Memory B cell (primary cell): ENCODE measurements at regions not wholly inside any gene's neighbourhood (a gene's known extent, or its start where the extent isn't known, plus 50 kb on each side); places are given as distances from the start of the nearest gene placed in this dataset.

Experiments used
- ATAC-seq: fragments of 150-1000 bp; cut with Tn5 transposase; 2 replicates; pipeline ENCODE4 v1.10.0; 2021; ENCODE audit warnings: low read depth, mild to moderate bottlenecking, moderate library complexity
- DNase-seq, 2 donors: peaks; one replicate each; pipeline ENCODE4 v3.0.0; 2022; ENCODE audit warnings: low spot score in 2 of 2
- H3K27ac Mint-ChIP-seq: one replicate; pipeline ENCODE4 v1.8.0; 2022; ENCODE audit warnings: mild to moderate bottlenecking, moderate library complexity, mixed read lengths
- H3K27me3 Mint-ChIP-seq: one replicate; pipeline ENCODE4 v1.8.0; 2022; ENCODE audit warnings: mixed read lengths
- H3K36me3 Mint-ChIP-seq: one replicate; pipeline ENCODE4 v1.8.0; 2022; ENCODE audit warnings: mild to moderate bottlenecking, mixed read lengths
- H3K4me1 Mint-ChIP-seq: one replicate; pipeline ENCODE4 v1.8.0; 2022; ENCODE audit warnings: mixed read lengths
- H3K4me3 Mint-ChIP-seq: one replicate; pipeline ENCODE4 v1.8.0; 2022; ENCODE audit warnings: mild to moderate bottlenecking, moderate library complexity, mixed read lengths
- H3K9me3 Mint-ChIP-seq: one replicate; pipeline ENCODE4 v1.8.0; 2022; ENCODE audit warnings: mixed read lengths

DNA sequence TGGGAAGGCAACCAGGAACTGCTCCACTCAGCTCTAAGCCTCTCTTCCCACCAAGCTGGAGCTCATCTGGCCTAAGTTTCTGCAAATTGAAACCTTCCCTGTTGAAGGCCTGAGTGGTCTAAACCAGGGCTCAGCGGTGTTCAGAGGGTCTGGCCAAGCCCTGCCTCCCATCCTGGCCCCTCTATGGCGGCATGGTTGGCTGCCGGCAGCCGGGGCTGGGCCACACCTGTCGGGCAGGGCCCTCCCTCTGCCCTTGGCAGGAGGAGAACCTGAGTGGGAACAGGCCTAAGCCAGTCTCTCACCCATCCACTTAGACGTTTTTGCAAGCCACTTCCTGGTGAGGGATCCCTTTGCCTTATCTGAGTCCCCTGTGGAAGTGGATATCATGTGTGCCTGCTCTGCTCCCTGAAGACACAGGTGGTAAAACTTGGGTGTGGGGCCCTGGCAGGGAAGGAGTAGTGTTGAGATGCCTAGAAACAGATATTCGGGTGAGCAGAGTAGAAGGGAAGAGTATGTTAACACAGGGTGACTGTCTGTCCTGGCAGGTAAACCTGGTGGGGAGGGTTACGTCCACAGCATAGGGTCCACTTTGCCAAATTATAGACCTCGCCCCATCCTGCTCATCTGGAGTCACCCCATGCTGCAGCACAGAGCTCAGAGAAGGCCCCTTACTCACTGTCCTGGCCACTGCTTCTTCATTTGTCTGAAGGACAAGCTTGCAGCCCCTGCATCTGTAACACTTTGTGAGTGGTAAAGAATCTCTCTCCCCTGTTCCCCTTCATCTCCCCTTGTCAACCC lies 63.0 kb upstream of the SIX2 start:
- Mint-ChIP-seq H3K4me3 (no peak overlapping the region), H3K4me1 (no peaks in the 10 kb centered on the region), H3K27me3 (peaks cover 25% of the 10 kb centered on the region), H3K27ac (no peak overlapping the region), H3K36me3 (no peaks in the 10 kb centered on the region), H3K9me3 (no peaks in the 10 kb centered on the region)
- no peak for ATAC-seq
- DNase-seq: no peak

DNA sequence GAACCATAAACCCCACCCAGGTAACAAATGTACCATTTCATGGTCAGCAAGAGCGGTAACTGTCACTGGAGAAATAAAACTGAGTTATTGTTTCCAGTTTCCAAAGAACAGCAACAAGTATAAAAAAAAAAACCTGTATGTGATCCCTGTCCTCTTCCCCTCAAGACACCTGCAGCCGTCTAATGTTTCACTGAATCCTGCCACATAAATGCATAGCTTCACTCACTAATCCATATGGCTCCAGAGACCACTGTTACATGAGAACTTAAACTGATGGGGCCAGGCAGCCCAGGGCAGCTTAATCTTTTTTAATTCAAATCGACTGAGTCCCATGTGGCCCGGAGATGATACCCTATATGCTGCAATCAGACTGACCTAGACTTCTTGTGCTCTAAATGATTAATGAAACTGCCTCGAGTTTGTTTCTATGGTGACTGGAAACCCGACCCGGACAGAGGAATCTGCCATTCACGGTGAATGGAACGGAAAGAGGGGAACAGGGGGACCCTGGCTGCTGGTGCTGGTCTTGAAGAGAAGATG lies 60.9 kb upstream of the SIX2 start:
- H3K4me3 Mint-ChIP-seq: no peak overlapping the region
- no peaks in the 10 kb centered on the region for H3K36me3 Mint-ChIP-seq
- DNase-seq (no peak), ATAC-seq (no peak)
- no peak overlapping the region for H3K27ac Mint-ChIP-seq
- peaks cover 23% of the 10 kb centered on the region for H3K27me3 Mint-ChIP-seq
- no peaks in the 10 kb centered on the region for H3K4me1 Mint-ChIP-seq
- H3K9me3 Mint-ChIP-seq: no peaks in the 10 kb centered on the region

DNA sequence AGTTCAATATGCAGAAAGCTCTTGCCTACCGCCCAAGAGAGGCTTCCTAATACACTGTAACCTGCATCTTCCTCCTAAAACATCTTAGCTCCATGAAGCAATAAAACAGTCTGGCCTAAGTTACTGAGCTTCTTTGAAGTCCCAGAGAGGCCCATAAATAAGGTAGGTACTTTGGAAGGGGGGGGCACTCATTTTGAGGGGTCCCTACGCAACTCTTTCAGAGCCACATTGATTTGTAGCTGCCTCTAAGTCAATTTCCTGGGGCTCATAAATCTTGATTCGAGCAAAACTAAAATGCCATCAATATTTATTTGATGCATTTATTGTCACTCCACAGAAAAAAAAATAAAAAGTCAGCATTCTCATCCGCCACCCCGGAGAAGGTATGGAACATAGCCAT lies 60.4 kb upstream of the SIX2 start:
- Mint-ChIP-seq H3K4me3 (no peak overlapping the region), H3K4me1 (no peaks in the 10 kb centered on the region), H3K36me3 (no peaks in the 10 kb centered on the region), H3K27me3 (peaks cover 22% of the 10 kb centered on the region), H3K27ac (no peak overlapping the region), H3K9me3 (no peaks in the 10 kb centered on the region)
- DNase-seq: no peak
- ATAC-seq: no peak

DNA sequence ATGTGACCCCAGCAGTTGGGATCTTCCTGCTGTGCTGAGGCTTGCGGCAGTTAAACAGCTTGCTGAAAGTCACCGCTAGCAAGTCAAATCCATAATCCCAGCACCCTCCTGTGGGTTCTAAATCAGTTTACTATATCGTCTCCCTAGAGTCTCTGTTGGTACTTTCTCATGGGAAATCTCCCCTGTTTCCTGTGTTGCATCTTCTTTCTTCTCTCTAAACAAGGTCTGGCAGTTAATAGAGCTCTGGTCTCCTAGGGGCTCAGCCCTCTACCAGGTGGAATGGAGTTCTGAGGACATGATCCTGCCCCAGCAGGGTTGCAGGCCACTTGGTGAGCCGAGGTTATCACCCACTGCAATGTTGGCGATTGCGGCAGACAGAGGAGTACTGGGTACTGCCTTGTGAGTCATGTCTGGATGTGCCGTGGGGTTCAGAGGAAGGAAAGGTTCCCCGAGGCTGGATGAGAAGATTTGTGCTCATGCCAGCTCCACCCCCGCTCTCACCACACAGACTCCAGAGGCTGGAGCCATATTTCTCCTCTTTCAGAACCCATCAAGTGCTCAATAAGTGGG lies 59.4 kb upstream of the SIX2 start:
- Mint-ChIP-seq H3K27ac (no peak overlapping the region), H3K4me3 (no peak overlapping the region), H3K4me1 (no peaks in the 10 kb centered on the region), H3K9me3 (no peaks in the 10 kb centered on the region), H3K36me3 (no peaks in the 10 kb centered on the region), H3K27me3 (peaks cover 18% of the 10 kb centered on the region)
- no peak for ATAC-seq
- DNase-seq: no peak

DNA sequence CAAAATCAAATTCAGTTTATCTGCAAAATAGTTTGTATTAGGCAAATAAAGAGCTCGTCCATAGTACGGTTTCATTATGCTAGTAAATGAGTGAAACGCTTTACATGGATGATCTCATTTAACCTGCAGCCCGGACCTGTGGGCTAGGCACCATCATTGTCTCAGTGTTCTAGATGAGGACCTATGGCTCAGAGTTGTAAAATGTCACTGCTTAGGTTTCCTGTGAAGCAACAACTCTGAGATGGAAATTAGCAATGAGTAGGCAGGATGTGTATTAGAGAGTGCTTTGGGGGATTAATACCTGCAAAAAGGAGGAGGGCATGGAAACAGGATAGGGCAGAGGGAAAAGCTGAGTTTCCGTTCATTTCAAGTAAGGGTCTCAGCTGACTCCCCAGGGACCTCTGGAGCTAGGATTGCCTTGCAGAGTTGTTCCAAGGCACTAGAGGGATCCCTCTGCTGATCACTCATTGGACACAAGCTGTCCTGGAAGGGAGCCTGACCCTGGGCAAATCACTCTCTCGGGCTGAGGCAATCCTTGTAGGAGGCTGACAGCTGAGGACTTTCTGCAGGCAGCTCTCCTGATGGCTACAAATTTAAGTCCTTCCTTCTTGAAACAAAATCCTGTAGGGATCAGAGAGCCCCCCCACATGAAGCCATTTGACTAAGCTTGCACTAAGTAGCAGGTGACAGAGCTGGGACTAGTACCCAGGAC lies 58.8 kb upstream of the SIX2 start:
- Mint-ChIP-seq H3K4me3 (no peak overlapping the region), H3K4me1 (no peaks in the 10 kb centered on the region), H3K9me3 (no peaks in the 10 kb centered on the region), H3K36me3 (no peaks in the 10 kb centered on the region), H3K27me3 (peaks cover 18% of the 10 kb centered on the region), H3K27ac (no peak overlapping the region)
- ATAC-seq: no peak
- no peak for DNase-seq
